Esophagus muscularis mucosa (tissue), 4 donors: ENCODE measurements at regions not wholly inside any gene's neighbourhood (a gene's known extent, or its start where the extent isn't known, plus 50 kb on each side); places are given as distances from the start of the nearest gene placed in this dataset.

Experiments used
- CTCF ChIP-seq, 3 experiments: fragments of 200-600 bp in 2 of 3; fragments of 450-650 bp in 1 of 3; sonication (generic) in 2 of 3; IDR thresholded peaks; one replicate each; pipeline ENCODE4 v1.5.1; 2017 to 2019; ENCODE audit warnings: antibody characterized with exemption in 3 of 3, mild to moderate bottlenecking in 2 of 3, moderate library complexity in 1 of 3
- EP300 ChIP-seq: sonication (generic); formaldehyde crosslinking; IDR thresholded peaks from one replicate; pipeline ENCODE4 v1.6.1; 2017; ENCODE audit warnings: antibody characterized with exemption
- POLR2A ChIP-seq: fragments of 450-650 bp; IDR thresholded peaks from one replicate; pipeline ENCODE4 v1.6.1; 2017; ENCODE audit warnings: antibody characterized with exemption, moderate library complexity, mild to moderate bottlenecking, low read depth
- POLR2AphosphoS5 ChIP-seq, 2 donors: sonication (generic); formaldehyde crosslinking; IDR thresholded peaks; one replicate each; pipeline ENCODE4 v1.6.1; 2017; ENCODE audit warnings: antibody characterized with exemption in 2 of 2

GRCh38 chr18:78611201-78611800, 368.3 kb upstream of the SALL3 start:
- no peak for TF ChIP-seq CTCF (IDR thresholded peaks at IDR 0.05)
- TF ChIP-seq POLR2A: no peak
- TF ChIP-seq POLR2AphosphoS5 (IDR thresholded peaks at IDR 0.05): no peak
- TF ChIP-seq EP300: no peak
